GM06990 (cell line): ENCODE measurements at regions not wholly inside any gene's neighbourhood (a gene's known extent, or its start where the extent isn't known, plus 50 kb on each side); places are given as distances from the start of the nearest gene placed in this dataset.

ENCODE experiments used
- DNase-seq: peaks from one replicate; pipeline ENCODE4 v3.0.0-alpha.2; 2011; ENCODE audit not compliant: insufficient read length; ENCODE audit errors: extremely low read depth
- H3K27me3 ChIP-seq: replicated peaks from 2 replicates; pipeline ENCODE4 v1.6.0; 2011; ENCODE audit warnings: low read length; ENCODE audit not compliant: control insufficient read depth, insufficient read depth
- H3K36me3 ChIP-seq: 2 replicates; pipeline ENCODE4 v1.5.1; 2011; ENCODE audit warnings: low read length; ENCODE audit not compliant: control insufficient read depth, insufficient read depth
- H3K4me3 ChIP-seq: replicated peaks from 2 replicates; pipeline ENCODE4 v1.5.1; 2011; ENCODE audit warnings: low read depth, mild to moderate bottlenecking, control low read depth, low read length
- CTCF ChIP-seq: IDR thresholded peaks from 2 replicates; pipeline ENCODE4 v1.5.1; 2011; ENCODE audit warnings: low read length, control low read depth, mild to moderate bottlenecking, inconsistent platforms; ENCODE audit not compliant: insufficient read depth, poor library complexity, severe bottlenecking

DNA sequence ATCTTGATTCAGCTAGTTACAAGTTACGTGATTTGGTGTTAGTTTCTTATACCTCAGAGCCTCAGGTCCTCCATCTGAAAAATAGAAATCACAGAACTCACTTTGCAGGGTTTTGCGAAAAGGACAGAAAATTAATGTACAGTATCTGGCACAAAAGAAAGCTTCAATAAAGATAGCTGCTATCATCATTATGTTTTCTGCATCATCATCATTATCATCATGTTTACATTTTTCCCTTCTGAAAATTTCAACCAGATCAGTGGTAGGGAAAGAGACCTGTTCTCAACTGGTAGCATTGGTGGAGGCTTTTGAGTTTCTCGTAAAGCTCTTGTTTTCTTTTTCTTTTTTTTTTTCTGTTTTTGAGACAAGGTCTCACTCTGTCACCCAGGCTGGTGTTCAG is 174.7 kb upstream of the PBX1 start:
- no peak for TF ChIP-seq CTCF
- no peak for DNase-seq
- Histone ChIP-seq H3K36me3 (no peaks in the 10 kb centered on the region), H3K27me3 (no peaks in the 10 kb centered on the region), H3K4me3 (no peak overlapping the region)

DNA sequence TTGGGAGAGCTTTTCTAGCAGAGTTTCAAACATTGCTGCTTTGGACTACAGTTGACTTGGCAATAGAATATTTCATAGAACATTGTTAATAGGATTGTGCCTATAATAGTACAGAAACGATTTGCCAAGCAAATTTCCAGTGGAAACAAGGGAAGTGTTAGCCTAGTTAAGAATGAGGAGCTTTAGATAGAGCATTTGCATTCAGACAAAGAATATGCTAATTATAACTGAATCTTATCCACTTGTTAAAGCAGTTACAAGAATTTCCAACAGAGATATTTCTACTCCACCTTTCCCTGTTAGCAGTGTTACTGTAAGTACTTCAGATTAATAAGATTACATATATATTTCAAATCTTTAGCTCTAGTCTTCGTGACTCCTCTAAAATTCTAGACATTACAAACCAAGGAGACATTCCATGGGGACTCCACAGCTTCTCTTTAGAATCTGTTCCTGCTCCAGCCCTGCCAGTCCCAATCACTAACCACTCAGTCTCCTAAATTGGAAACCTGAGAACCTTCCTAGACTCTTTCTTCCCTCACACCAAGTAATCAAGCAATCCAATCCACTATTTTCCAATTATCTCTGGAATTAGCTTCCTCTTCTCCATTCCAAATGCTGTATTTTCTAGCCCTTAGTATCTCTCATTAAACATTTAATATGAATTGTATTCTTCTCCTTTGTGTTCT is 141.8 kb upstream of the PBX1 start:
- no peak overlapping the region for H3K4me3 ChIP-seq
- no peak for DNase-seq
- TF ChIP-seq CTCF, result no peak
- no peaks in the 10 kb centered on the region for H3K36me3 ChIP-seq
- no peaks in the 10 kb centered on the region for H3K27me3 ChIP-seq

DNA sequence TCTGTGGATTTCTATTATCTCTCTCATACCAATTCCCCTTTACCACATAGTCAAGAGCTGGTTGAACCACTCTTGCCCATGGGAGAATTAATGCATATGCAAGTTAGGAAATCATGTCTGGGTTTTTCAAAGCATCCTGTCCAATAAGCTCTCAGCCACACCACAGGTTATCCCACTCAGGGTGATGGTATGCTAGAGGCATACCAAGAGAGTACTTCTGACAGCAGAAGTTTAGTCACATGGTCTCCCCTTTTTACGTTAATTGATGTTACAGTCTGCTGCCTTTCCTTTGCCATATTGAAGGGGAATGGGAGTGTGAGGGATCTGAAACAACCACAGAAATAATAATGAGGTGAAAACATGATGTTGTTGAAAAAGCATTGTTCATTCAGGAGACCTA is 135.8 kb upstream of the PBX1 start:
- no peak for DNase-seq

GRCh38 chr1:164433141-164433817 is 125.7 kb upstream of the PBX1 start:
- no peak for TF ChIP-seq CTCF
- Histone ChIP-seq H3K36me3 (no peaks in the 10 kb centered on the region), H3K27me3 (no peaks in the 10 kb centered on the region), H3K4me3 (no peak overlapping the region)
- no peak for DNase-seq

More for the DNA sequence above, 135.8 kb upstream of the PBX1 start:
- Histone ChIP-seq H3K4me3 (no peak overlapping the region), H3K36me3 (no peaks in the 10 kb centered on the region), H3K27me3 (no peaks in the 10 kb centered on the region)
- no peak for TF ChIP-seq CTCF

- Histone ChIP-seq H3K4me3 (no peak overlapping the region), H3K27me3 (no peaks in the 10 kb centered on the region), H3K36me3 (no peaks in the 10 kb centered on the region)
- no peak for DNase-seq
- TF ChIP-seq CTCF, result no peak
Observed at GRCh38 chr1:164433818-164434170, 125.2 kb upstream of the PBX1 start.
